ENCODE measurements at regions not wholly inside any gene's neighbourhood (a gene's known extent, or its start where the extent isn't known, plus 50 kb on each side); places are given as distances from the start of the nearest gene placed in this dataset.

DNA sequence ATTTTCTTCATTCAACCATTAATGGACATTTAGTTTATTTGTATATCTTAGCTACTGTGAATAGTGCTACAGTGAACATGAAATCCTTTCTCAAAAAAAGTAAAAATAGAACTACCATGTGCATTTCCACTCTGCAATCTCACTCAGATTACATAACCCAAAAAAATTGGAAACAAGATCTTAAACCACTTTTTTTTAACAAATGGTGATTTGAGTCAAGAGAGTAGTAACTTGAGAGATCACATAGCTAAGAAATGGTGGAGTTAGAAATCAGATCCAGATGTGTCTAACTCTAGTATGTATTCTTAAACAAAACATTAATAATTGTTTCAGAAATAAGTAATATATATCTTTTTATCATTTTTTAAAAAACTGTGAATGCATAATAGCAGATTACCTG, 318.3 kb upstream of the SGCG start:
- H4K20me1 ChIP-seq (ENCODE audit: control insufficient read depth, extremely low read depth, insufficient read depth, low read length) = no peaks in the 10 kb centered on the region
- H3K36me3 ChIP-seq (ENCODE audit: control insufficient read depth, insufficient read depth, low read length) = no peaks in the 10 kb centered on the region
- no peak overlapping the region for H3K4me3 ChIP-seq (replicated peaks in 1 of 4; ENCODE audit: control extremely low read depth in 1 of 4, insufficient read depth in 1 of 4, low read depth in 3 of 4, low read length in 4 of 4)
- H3K9me3 ChIP-seq (ENCODE audit: control insufficient read depth, insufficient read depth, low read depth, low read length) = no peaks in the 10 kb centered on the region
- no peak overlapping the region for H3K27ac ChIP-seq (ENCODE audit: insufficient read depth, low read length)
- no peaks in the 10 kb centered on the region for H3K4me1 ChIP-seq (ENCODE audit: control insufficient read depth, extremely low read depth, insufficient read depth, low read length)
- DNase-seq (ENCODE audit: low read depth in 2 of 2) = peak in 1 of 2 donors; percentile 6
- H3K9ac ChIP-seq (ENCODE audit: insufficient read depth, low read length) = no peak overlapping the region
- no peaks in the 10 kb centered on the region for H3K79me2 ChIP-seq (ENCODE audit: control insufficient read depth, insufficient read depth, low read length)
- no peak overlapping the region for H3K4me2 ChIP-seq (ENCODE audit: extremely low read depth, insufficient read depth, low read length)
- no peak overlapping the region for H2AFZ ChIP-seq (ENCODE audit: low read length)
- no peak for TF ChIP-seq EZH2 (IDR thresholded peaks at IDR 0.05; ENCODE audit: low read length, missing control alignments)
- TF ChIP-seq, protein P1, sequence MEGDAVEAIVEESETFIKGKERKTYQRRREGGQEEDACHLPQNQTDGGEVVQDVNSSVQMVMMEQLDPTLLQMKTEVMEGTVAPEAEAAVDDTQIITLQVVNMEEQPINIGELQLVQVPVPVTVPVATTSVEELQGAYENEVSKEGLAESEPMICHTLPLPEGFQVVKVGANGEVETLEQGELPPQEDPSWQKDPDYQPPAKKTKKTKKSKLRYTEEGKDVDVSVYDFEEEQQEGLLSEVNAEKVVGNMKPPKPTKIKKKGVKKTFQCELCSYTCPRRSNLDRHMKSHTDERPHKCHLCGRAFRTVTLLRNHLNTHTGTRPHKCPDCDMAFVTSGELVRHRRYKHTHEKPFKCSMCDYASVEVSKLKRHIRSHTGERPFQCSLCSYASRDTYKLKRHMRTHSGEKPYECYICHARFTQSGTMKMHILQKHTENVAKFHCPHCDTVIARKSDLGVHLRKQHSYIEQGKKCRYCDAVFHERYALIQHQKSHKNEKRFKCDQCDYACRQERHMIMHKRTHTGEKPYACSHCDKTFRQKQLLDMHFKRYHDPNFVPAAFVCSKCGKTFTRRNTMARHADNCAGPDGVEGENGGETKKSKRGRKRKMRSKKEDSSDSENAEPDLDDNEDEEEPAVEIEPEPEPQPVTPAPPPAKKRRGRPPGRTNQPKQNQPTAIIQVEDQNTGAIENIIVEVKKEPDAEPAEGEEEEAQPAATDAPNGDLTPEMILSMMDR (conservative IDR thresholded peaks at IDR 0.05 in 1 of 2, IDR thresholded peaks at IDR 0.05 in 1 of 2; ENCODE audit: low read depth in 1 of 2, low read length in 2 of 2) = no peak
- no peaks in the 10 kb centered on the region for H3K27me3 ChIP-seq (ENCODE audit: control insufficient read depth, insufficient read depth, low read length)

DNA sequence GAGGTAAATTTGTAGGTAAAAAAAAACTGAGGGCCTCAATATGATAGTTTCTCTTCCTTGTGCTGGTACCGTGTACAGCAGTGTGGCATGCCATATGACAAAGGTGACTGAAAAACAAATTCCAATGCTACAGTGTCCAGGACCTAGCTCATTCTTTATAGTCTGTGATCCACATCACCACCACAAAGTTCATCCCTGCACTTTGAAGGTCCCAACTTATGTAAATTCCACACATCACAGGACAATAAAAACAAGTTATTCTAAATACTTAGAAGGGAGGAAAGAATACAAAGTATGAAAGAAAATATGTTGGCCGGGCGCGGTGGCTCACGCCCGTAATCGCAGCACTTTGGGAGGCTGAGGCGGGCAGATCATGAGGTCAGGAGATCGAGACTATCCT, 314.6 kb upstream of the SGCG start:
- Histone ChIP-seq H4K20me1 (ENCODE audit: control insufficient read depth, extremely low read depth, insufficient read depth, low read length) (no peaks in the 10 kb centered on the region), H3K9ac (ENCODE audit: insufficient read depth, low read length) (no peak overlapping the region)
- no peak for TF ChIP-seq EZH2 (IDR thresholded peaks at IDR 0.05; ENCODE audit: low read length, missing control alignments)
- TF ChIP-seq, protein P1 (conservative IDR thresholded peaks at IDR 0.05 in 1 of 2, IDR thresholded peaks at IDR 0.05 in 1 of 2; ENCODE audit: low read depth in 1 of 2, low read length in 2 of 2) = no peak

DNA sequence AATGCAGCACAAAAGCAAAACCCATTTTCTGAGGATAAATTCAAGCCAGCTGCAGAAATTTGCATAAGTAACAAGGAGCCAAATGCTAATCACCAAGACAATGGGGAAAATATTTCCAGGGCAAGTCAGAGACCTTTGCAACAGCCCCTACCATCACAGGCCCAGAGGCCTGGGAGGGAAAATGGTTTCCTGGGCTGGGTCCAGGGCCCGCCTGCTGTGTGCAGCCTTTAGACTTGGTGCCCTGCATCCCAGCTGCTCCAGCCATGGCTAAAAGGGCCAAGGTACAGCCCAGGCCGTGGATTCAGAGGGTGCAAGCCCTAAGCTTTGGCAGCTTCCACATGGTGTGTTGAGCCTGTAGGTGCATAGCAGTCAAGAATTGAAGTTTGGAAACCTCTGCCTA, 309.5 kb upstream of the SGCG start:
- no peak for DNase-seq (ENCODE audit: low read depth in 2 of 2)
- no peak for TF ChIP-seq EZH2 (IDR thresholded peaks at IDR 0.05; ENCODE audit: low read length, missing control alignments)
- no peak overlapping the region for H3K4me3 ChIP-seq (replicated peaks in 1 of 4; ENCODE audit: control extremely low read depth in 1 of 4, insufficient read depth in 1 of 4, low read depth in 3 of 4, low read length in 4 of 4)

More for the DNA sequence above, 314.6 kb upstream of the SGCG start:
- Histone ChIP-seq H3K27ac (ENCODE audit: insufficient read depth, low read length) (no peak overlapping the region), H3K9me3 (ENCODE audit: control insufficient read depth, insufficient read depth, low read depth, low read length) (no peaks in the 10 kb centered on the region), H3K36me3 (ENCODE audit: control insufficient read depth, insufficient read depth, low read length) (no peaks in the 10 kb centered on the region), H3K4me2 (ENCODE audit: extremely low read depth, insufficient read depth, low read length) (no peak overlapping the region), H3K27me3 (ENCODE audit: control insufficient read depth, insufficient read depth, low read length) (no peaks in the 10 kb centered on the region), H3K79me2 (ENCODE audit: control insufficient read depth, insufficient read depth, low read length) (no peaks in the 10 kb centered on the region), H3K4me3 (replicated peaks in 1 of 4; ENCODE audit: control extremely low read depth in 1 of 4, insufficient read depth in 1 of 4, low read depth in 3 of 4, low read length in 4 of 4) (no peak overlapping the region), H3K4me1 (ENCODE audit: control insufficient read depth, extremely low read depth, insufficient read depth, low read length) (no peaks in the 10 kb centered on the region), H2AFZ (ENCODE audit: low read length) (no peak overlapping the region)
- no peak for DNase-seq (ENCODE audit: low read depth in 2 of 2)

More for the DNA sequence above, 309.5 kb upstream of the SGCG start:
- no peaks in the 10 kb centered on the region for H3K36me3 ChIP-seq (ENCODE audit: control insufficient read depth, insufficient read depth, low read length)
- no peaks in the 10 kb centered on the region for H3K27me3 ChIP-seq (ENCODE audit: control insufficient read depth, insufficient read depth, low read length)
- no peaks in the 10 kb centered on the region for H4K20me1 ChIP-seq (ENCODE audit: control insufficient read depth, extremely low read depth, insufficient read depth, low read length)
- H3K9me3 ChIP-seq (ENCODE audit: control insufficient read depth, insufficient read depth, low read depth, low read length) = no peaks in the 10 kb centered on the region
- H2AFZ ChIP-seq (ENCODE audit: low read length) = no peak overlapping the region
- no peak overlapping the region for H3K9ac ChIP-seq (ENCODE audit: insufficient read depth, low read length)
- H3K4me2 ChIP-seq (ENCODE audit: extremely low read depth, insufficient read depth, low read length) = no peak overlapping the region
- H3K79me2 ChIP-seq (ENCODE audit: control insufficient read depth, insufficient read depth, low read length) = no peaks in the 10 kb centered on the region
- H3K4me1 ChIP-seq (ENCODE audit: control insufficient read depth, extremely low read depth, insufficient read depth, low read length) = no peaks in the 10 kb centered on the region
- H3K27ac ChIP-seq (ENCODE audit: insufficient read depth, low read length) = no peak overlapping the region
